GM23248 (cell line): ENCODE measurements at regions not wholly inside any gene's neighbourhood (a gene's known extent, or its start where the extent isn't known, plus 50 kb on each side); places are given as distances from the start of the nearest gene placed in this dataset.

ENCODE experiments used
- DNase-seq: peaks from one replicate; pipeline ENCODE4 v3.0.0-alpha.2; 2015
- H2AFZ ChIP-seq: fragments of 200-600 bp; sonication (generic); 2 replicates; pipeline ENCODE4 v1.6.1; 2016; ENCODE audit warnings: antibody characterized with exemption
- H3F3A ChIP-seq: fragments of 200-600 bp; sonication (generic); 2 replicates; pipeline ENCODE4 v1.6.1; 2016; ENCODE audit warnings: mild to moderate bottlenecking, antibody characterized with exemption, mixed run types; ENCODE audit not compliant: insufficient read depth
- H3K27ac ChIP-seq: fragments of 200-600 bp; sonication (generic); 2 replicates; pipeline ENCODE4 v1.5.1; 2016; ENCODE audit warnings: mild to moderate bottlenecking
- H3K27me3 ChIP-seq: fragments of 200-600 bp; sonication (generic); replicated peaks from 2 replicates; pipeline ENCODE4 v1.6.1; 2016; ENCODE audit warnings: mild to moderate bottlenecking; ENCODE audit not compliant: insufficient read depth
- H3K36me3 ChIP-seq: fragments of 200-600 bp; sonication (generic); 2 replicates; pipeline ENCODE4 v1.6.1; 2016; ENCODE audit warnings: low read depth, mild to moderate bottlenecking
- H3K4me1 ChIP-seq: fragments of 200-600 bp; sonication (generic); 2 replicates; pipeline ENCODE4 v1.6.1; 2016; ENCODE audit warnings: mild to moderate bottlenecking; ENCODE audit not compliant: insufficient read depth
- H3K4me2 ChIP-seq: fragments of 200-600 bp; sonication (generic); one replicate; pipeline ENCODE4 v1.6.1; 2016; ENCODE audit warnings: mild to moderate bottlenecking; ENCODE audit not compliant: unreplicated experiment
- H3K4me3 ChIP-seq: fragments of 200-600 bp; sonication (generic); 2 replicates; pipeline ENCODE4 v1.5.1; 2016; ENCODE audit warnings: mild to moderate bottlenecking
- H3K79me2 ChIP-seq: fragments of 200-600 bp; sonication (generic); 2 replicates; pipeline ENCODE4 v1.6.1; 2016; ENCODE audit warnings: mild to moderate bottlenecking; ENCODE audit not compliant: insufficient read depth
- H3K9ac ChIP-seq: fragments of 200-600 bp; sonication (generic); 2 replicates; pipeline ENCODE4 v1.6.1; 2016; ENCODE audit warnings: mild to moderate bottlenecking
- H3K9me2 ChIP-seq: fragments of 200-600 bp; sonication (generic); 2 replicates; pipeline ENCODE4 v1.6.1; 2016; ENCODE audit warnings: mixed run types, mild to moderate bottlenecking, moderate library complexity; ENCODE audit not compliant: insufficient read depth
- H3K9me3 ChIP-seq: fragments of 200-600 bp; sonication (generic); one replicate; pipeline ENCODE4 v1.6.1; 2017; ENCODE audit warnings: low read depth
- H4K20me1 ChIP-seq: fragments of 200-600 bp; sonication (generic); 2 replicates; pipeline ENCODE4 v1.6.0; 2016; ENCODE audit not compliant: insufficient read depth
- EZH2 ChIP-seq: fragments of 200-600 bp; sonication (generic); IDR thresholded peaks from 2 replicates; pipeline ENCODE4 v1.6.1; 2018; ENCODE audit warnings: antibody characterized with exemption, mild to moderate bottlenecking; ENCODE audit not compliant: insufficient read depth, poor library complexity, severe bottlenecking
- EZH2phosphoT487 ChIP-seq: fragments of 200-600 bp; sonication (generic); IDR thresholded peaks from 2 replicates; pipeline ENCODE4 v1.6.1; 2018; ENCODE audit warnings: antibody characterized with exemption, moderate library complexity, mild to moderate bottlenecking, low read depth; ENCODE audit not compliant: insufficient read depth
- WGBS, 2 experiments: methylation state at CpG; one replicate each; pipeline ENCODE4 v1.1.6; 2015 to 2017; ENCODE audit warnings: low lambda C conversion rate in 2 of 2, low coverage in 1 of 2; ENCODE audit errors: missing lambda C conversion rate in 2 of 2; 5-methylcytosine and 5-hydroxymethylcytosine counted together
- in situ Hi-C: fragments of 300-500 bp; cut with MboI; formaldehyde crosslinking; loops from 2 replicates; pipeline ENCODE4 v1.15.0; 2020

- Histone ChIP-seq H3K79me2 (no peaks in the 10 kb centered on the region), H3K9ac (no peak overlapping the region), H3K27me3 (no peaks in the 10 kb centered on the region), H3K4me2 (no peak overlapping the region), H3K4me1 (0 out of 2 replicates have a peak, but pooled peaks cover 6% of the 10 kb centered on the region), H3K36me3 (no peaks in the 10 kb centered on the region), H3K9me2 (no peaks in the 10 kb centered on the region), H3K4me3 (no peak overlapping the region), H4K20me1 (no peaks in the 10 kb centered on the region), H2AFZ (no peak overlapping the region), H3K9me3 (no peaks in the 10 kb centered on the region), H3F3A (peaks cover 6% of the 10 kb centered on the region; the same call in 1 of the 2 replicates), H3K27ac (no peak overlapping the region)
- in situ Hi-C loops: no loop called here
- DNase-seq: no peak
- WGBS, 2 experiments: 92 to 97% methylated on average over 4 of the region's 4 CpGs
- TF ChIP-seq EZH2phosphoT487 (no peak), EZH2 (no peak)
Observed at GRCh38 chr10:43801140-43801539, 152.5 kb upstream of the ZNF32 start.

GRCh38 chr10:43796781-43797180, 148.1 kb upstream of the ZNF32 start:
- in situ Hi-C loops: no loop called here

GRCh38 chr10:43795639-43796038, 147.0 kb upstream of the ZNF32 start:
- Histone ChIP-seq H3K27ac (no peak overlapping the region), H3K27me3 (no peaks in the 10 kb centered on the region), H2AFZ (no peak overlapping the region), H3K9ac (no peak overlapping the region), H3K79me2 (no peaks in the 10 kb centered on the region), H3K4me3 (no peak overlapping the region), H3F3A (peaks cover 24% of the 10 kb centered on the region), H3K36me3 (no peaks in the 10 kb centered on the region), H3K9me2 (no peaks in the 10 kb centered on the region), H3K4me2 (no peak overlapping the region), H4K20me1 (no peaks in the 10 kb centered on the region), H3K4me1 (peaks cover 22% of the 10 kb centered on the region), H3K9me3 (no peaks in the 10 kb centered on the region)
- no peak for DNase-seq
- TF ChIP-seq EZH2phosphoT487 (no peak), EZH2 (no peak)
- in situ Hi-C loops: no loop called here
- WGBS, 2 experiments: 95 to 100% methylated on average over 4 of the region's 4 CpGs

More at GRCh38 chr10:43796781-43797180, 148.1 kb upstream of the ZNF32 start:
- H3K4me2 ChIP-seq: no peak overlapping the region
- no peak overlapping the region for H3K27ac ChIP-seq
- H3K4me1 ChIP-seq: peaks cover 22% of the 10 kb centered on the region
- H3F3A ChIP-seq: peaks cover 24% of the 10 kb centered on the region
- no peaks in the 10 kb centered on the region for H3K79me2 ChIP-seq
- no peaks in the 10 kb centered on the region for H3K9me3 ChIP-seq
- H3K9me2 ChIP-seq: no peaks in the 10 kb centered on the region
- H3K36me3 ChIP-seq: no peaks in the 10 kb centered on the region
- no peak for DNase-seq
- H4K20me1 ChIP-seq: no peaks in the 10 kb centered on the region
- no peak overlapping the region for H2AFZ ChIP-seq
- no peak overlapping the region for H3K9ac ChIP-seq
- H3K4me3 ChIP-seq: no peak overlapping the region
- TF ChIP-seq EZH2phosphoT487 (no peak), EZH2 (no peak)
- no peaks in the 10 kb centered on the region for H3K27me3 ChIP-seq

- H3K9me2 ChIP-seq: no peaks in the 10 kb centered on the region
- H3K79me2 ChIP-seq: no peaks in the 10 kb centered on the region
- H3K27me3 ChIP-seq: no peaks in the 10 kb centered on the region
- H3K36me3 ChIP-seq: no peaks in the 10 kb centered on the region
- H3F3A ChIP-seq: peaks cover 24% of the 10 kb centered on the region
- in situ Hi-C loops: no loop called here
- H3K4me3 ChIP-seq: no peak overlapping the region
- TF ChIP-seq EZH2 (no peak), EZH2phosphoT487 (no peak)
- H2AFZ ChIP-seq: no peak overlapping the region
- H3K4me1 ChIP-seq: peaks cover 22% of the 10 kb centered on the region
- H3K27ac ChIP-seq: no peak overlapping the region
- H3K4me2 ChIP-seq: no peak overlapping the region
- no peaks in the 10 kb centered on the region for H3K9me3 ChIP-seq
- no peak overlapping the region for H3K9ac ChIP-seq
- H4K20me1 ChIP-seq: no peaks in the 10 kb centered on the region
- no peak for DNase-seq
Observed at GRCh38 chr10:43795093-43795492, 146.4 kb upstream of the ZNF32 start.

- H3K9me2 ChIP-seq: no peaks in the 10 kb centered on the region
- no peaks in the 10 kb centered on the region for H3K9me3 ChIP-seq
- no peaks in the 10 kb centered on the region for H3K27me3 ChIP-seq
- no peak overlapping the region for H3K9ac ChIP-seq
- no peaks in the 10 kb centered on the region for H3K79me2 ChIP-seq
- 16 to 23% methylated on average over 9 of the region's 9 CpGs for WGBS, 2 experiments
- in situ Hi-C loops: no loop called here
- peak; percentile 57 for DNase-seq
- H4K20me1 ChIP-seq: no peaks in the 10 kb centered on the region
- peak overlapping the region; percentile 25 for H2AFZ ChIP-seq
- H3K36me3 ChIP-seq: no peaks in the 10 kb centered on the region
- TF ChIP-seq EZH2: no peak
- TF ChIP-seq EZH2phosphoT487: no peak
- H3F3A ChIP-seq: peaks cover 24% of the 10 kb centered on the region
- no peak overlapping the region for H3K4me3 ChIP-seq
- peak overlapping the region; percentile 26 for H3K4me2 ChIP-seq
- H3K27ac ChIP-seq: peak overlapping the region; percentile 69
- peaks cover 21% of the 10 kb centered on the region for H3K4me1 ChIP-seq
Observed at GRCh38 chr10:43794181-43794815, 145.6 kb upstream of the ZNF32 start.
